GM23338 (cell line): ENCODE measurements at regions not wholly inside any gene's neighbourhood (a gene's known extent, or its start where the extent isn't known, plus 50 kb on each side); places are given as distances from the start of the nearest gene placed in this dataset.

ENCODE experiments used
- ATAC-seq: fragments of 200-7000 bp; cut with Tn5 transposase; 3 replicates; pipeline ENCODE4 v1.9.1; 2020
- DNase-seq: peaks from one replicate; pipeline ENCODE4 v3.0.0-alpha.2; 2015; ENCODE audit warnings: low spot score
- H2AFZ ChIP-seq: fragments of 200-600 bp; sonication (generic); 2 replicates; pipeline ENCODE4 v1.8.0; 2016; ENCODE audit warnings: antibody characterized with exemption, mild to moderate bottlenecking, moderate library complexity
- H3F3A ChIP-seq: fragments of 200-600 bp; sonication (generic); replicated peaks from 2 replicates; pipeline ENCODE4 v1.8.0; 2017; ENCODE audit warnings: antibody characterized with exemption, mixed run types, low read depth
- H3K27ac ChIP-seq: fragments of 200-600 bp; sonication (generic); 2 replicates; pipeline ENCODE4 v1.6.1; 2016; ENCODE audit warnings: low read depth
- H3K27me3 ChIP-seq: fragments of 200-600 bp; sonication (generic); 2 replicates; pipeline ENCODE4 v1.8.0; 2016; ENCODE audit warnings: mild to moderate bottlenecking, mixed run types, moderate library complexity; ENCODE audit not compliant: insufficient read depth
- H3K36me3 ChIP-seq: fragments of 200-600 bp; sonication (generic); 2 replicates; pipeline ENCODE4 v1.8.0; 2016; ENCODE audit warnings: mild to moderate bottlenecking; ENCODE audit not compliant: insufficient read depth
- H3K4me1 ChIP-seq: fragments of 200-600 bp; sonication (generic); 2 replicates; pipeline ENCODE4 v1.8.0; 2016; ENCODE audit warnings: mild to moderate bottlenecking, moderate library complexity; ENCODE audit not compliant: insufficient read depth
- H3K4me2 ChIP-seq: fragments of 200-600 bp; sonication (generic); 2 replicates; pipeline ENCODE4 v1.7.1; 2017; ENCODE audit warnings: mixed run types
- H3K4me3 ChIP-seq: fragments of 200-600 bp; sonication (generic); 2 replicates; pipeline ENCODE4 v1.6.1; 2016; ENCODE audit warnings: mixed run types
- H3K79me2 ChIP-seq: fragments of 200-600 bp; sonication (generic); replicated peaks from 2 replicates; pipeline ENCODE4 v1.8.0; 2017; ENCODE audit warnings: mild to moderate bottlenecking; ENCODE audit not compliant: insufficient read depth
- H3K9me2 ChIP-seq: fragments of 200-600 bp; sonication (generic); 2 replicates; pipeline ENCODE4 v1.8.0; 2017; ENCODE audit not compliant: insufficient read depth
- H4K20me1 ChIP-seq: fragments of 200-600 bp; sonication (generic); replicated peaks from 2 replicates; pipeline ENCODE4 v1.8.0; 2017; ENCODE audit warnings: mild to moderate bottlenecking; ENCODE audit not compliant: insufficient read depth
- H3K27ac Mint-ChIP-seq: 2 replicates; pipeline ENCODE4 v1.8.0; 2020; ENCODE audit warnings: inconsistent platforms, mild to moderate bottlenecking, moderate library complexity, mixed read lengths
- H3K27me3 Mint-ChIP-seq: 3 replicates; pipeline ENCODE4 v1.8.0; 2022; ENCODE audit warnings: low read depth, mild to moderate bottlenecking, moderate library complexity, mixed read lengths, inconsistent platforms; ENCODE audit not compliant: insufficient read depth, poor library complexity
- H3K36me3 Mint-ChIP-seq: 3 replicates; pipeline ENCODE4 v1.8.0; 2021; ENCODE audit warnings: low read depth, mild to moderate bottlenecking, inconsistent platforms, moderate library complexity, mixed read lengths
- H3K4me1 Mint-ChIP-seq: 3 replicates; pipeline ENCODE4 v1.8.0; 2020; ENCODE audit warnings: mild to moderate bottlenecking, inconsistent platforms, mixed read lengths
- H3K4me3 Mint-ChIP-seq: 3 replicates; pipeline ENCODE4 v1.8.0; 2021; ENCODE audit warnings: moderate library complexity, mild to moderate bottlenecking, inconsistent platforms, mixed read lengths
- H3K9me3 Mint-ChIP-seq: 3 replicates; pipeline ENCODE4 v1.8.0; 2020; ENCODE audit warnings: moderate library complexity, mild to moderate bottlenecking, inconsistent platforms, mixed read lengths
- ETS1 ChIP-seq: IDR thresholded peaks from 2 replicates; pipeline ENCODE4 v1.6.1; 2016; ENCODE audit warnings: antibody characterized with exemption
- JUNB ChIP-seq: IDR thresholded peaks from one replicate; pipeline ENCODE4 v1.6.1; 2016; ENCODE audit warnings: antibody characterized with exemption; ENCODE audit not compliant: unreplicated experiment
- NANOG ChIP-seq: IDR thresholded peaks from 2 replicates; pipeline ENCODE4 v1.6.1; 2016; ENCODE audit warnings: antibody characterized with exemption, borderline replicate concordance
- REST ChIP-seq: IDR thresholded peaks from one replicate; pipeline ENCODE4 v1.6.1; 2018; ENCODE audit warnings: antibody characterized with exemption; ENCODE audit not compliant: unreplicated experiment
- ZNF331 ChIP-seq: fragments of 250-450 bp; sonication (Bioruptor Pico); IDR thresholded peaks from 2 replicates; pipeline ENCODE4 v1.5.0; 2020; ENCODE audit warnings: low read depth, mild to moderate bottlenecking, moderate library complexity
- ZNF462 ChIP-seq: fragments of 250-450 bp; sonication (Bioruptor Pico); IDR thresholded peaks from 2 replicates; pipeline ENCODE4 v1.5.0; 2020; ENCODE audit warnings: mild to moderate bottlenecking, moderate library complexity

GRCh38 chr7:22675917-22676343 lies 51.1 kb upstream of the IL6 start:
- H3K36me3 ChIP-seq: no peaks in the 10 kb centered on the region
- Mint-ChIP-seq H3K4me3 (no peak overlapping the region), H3K36me3 (no peaks in the 10 kb centered on the region), H3K27me3 (peaks cover 2% of the 10 kb centered on the region), H3K9me3 (no peaks in the 10 kb centered on the region; the same call in 2 of the 3 replicates), H3K27ac (no peak overlapping the region), H3K4me1 (peaks cover 28% of the 10 kb centered on the region)
- H3K4me1 ChIP-seq: peaks cover 13% of the 10 kb centered on the region; the same call in 1 of the 2 replicates
- H3K27me3 ChIP-seq: no peaks in the 10 kb centered on the region
- H3K9me2 ChIP-seq: no peaks in the 10 kb centered on the region
- DNase-seq (no peak), ATAC-seq (no peak)
- H4K20me1 ChIP-seq: no peaks in the 10 kb centered on the region
- H3K79me2 ChIP-seq: no peaks in the 10 kb centered on the region
- H3K27ac ChIP-seq: no peak overlapping the region
- no peaks in the 10 kb centered on the region for H3F3A ChIP-seq
- H3K4me3 ChIP-seq: no peak overlapping the region
- no peak overlapping the region for H3K4me2 ChIP-seq
- H2AFZ ChIP-seq: no peak overlapping the region
- TF ChIP-seq ETS1 (no peak), JUNB (no peak), REST (no peak), ZNF462 (CRISPR knock-in tag) (no peak), ZNF331 (CRISPR knock-in tag) (no peak), NANOG (no peak)
